ENCODE measurements at regions not wholly inside any gene's neighbourhood (a gene's known extent, or its start where the extent isn't known, plus 50 kb on each side); places are given as distances from the start of the nearest gene placed in this dataset.

DNA sequence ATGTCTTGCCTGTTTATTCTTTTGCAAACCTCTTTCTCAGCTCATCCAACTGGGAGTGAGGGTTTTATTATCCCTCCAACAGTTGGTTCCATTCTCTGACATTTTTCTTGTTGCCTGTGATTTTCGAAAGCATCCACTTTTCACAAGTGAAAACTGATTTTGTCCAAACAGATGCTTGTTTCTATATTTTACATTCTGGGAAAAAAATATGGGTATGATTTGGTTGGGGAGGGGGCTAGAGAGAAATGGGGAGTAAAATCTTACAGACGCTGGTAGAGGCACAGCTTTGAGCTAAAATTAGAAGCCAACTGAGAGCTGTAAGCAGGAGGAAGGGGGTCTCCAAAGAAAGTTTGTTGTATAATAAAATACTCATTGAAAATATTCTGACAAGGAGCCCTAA, 745.3 kb upstream of the CELF4 start (continued):
- TF ChIP-seq, protein P1, sequence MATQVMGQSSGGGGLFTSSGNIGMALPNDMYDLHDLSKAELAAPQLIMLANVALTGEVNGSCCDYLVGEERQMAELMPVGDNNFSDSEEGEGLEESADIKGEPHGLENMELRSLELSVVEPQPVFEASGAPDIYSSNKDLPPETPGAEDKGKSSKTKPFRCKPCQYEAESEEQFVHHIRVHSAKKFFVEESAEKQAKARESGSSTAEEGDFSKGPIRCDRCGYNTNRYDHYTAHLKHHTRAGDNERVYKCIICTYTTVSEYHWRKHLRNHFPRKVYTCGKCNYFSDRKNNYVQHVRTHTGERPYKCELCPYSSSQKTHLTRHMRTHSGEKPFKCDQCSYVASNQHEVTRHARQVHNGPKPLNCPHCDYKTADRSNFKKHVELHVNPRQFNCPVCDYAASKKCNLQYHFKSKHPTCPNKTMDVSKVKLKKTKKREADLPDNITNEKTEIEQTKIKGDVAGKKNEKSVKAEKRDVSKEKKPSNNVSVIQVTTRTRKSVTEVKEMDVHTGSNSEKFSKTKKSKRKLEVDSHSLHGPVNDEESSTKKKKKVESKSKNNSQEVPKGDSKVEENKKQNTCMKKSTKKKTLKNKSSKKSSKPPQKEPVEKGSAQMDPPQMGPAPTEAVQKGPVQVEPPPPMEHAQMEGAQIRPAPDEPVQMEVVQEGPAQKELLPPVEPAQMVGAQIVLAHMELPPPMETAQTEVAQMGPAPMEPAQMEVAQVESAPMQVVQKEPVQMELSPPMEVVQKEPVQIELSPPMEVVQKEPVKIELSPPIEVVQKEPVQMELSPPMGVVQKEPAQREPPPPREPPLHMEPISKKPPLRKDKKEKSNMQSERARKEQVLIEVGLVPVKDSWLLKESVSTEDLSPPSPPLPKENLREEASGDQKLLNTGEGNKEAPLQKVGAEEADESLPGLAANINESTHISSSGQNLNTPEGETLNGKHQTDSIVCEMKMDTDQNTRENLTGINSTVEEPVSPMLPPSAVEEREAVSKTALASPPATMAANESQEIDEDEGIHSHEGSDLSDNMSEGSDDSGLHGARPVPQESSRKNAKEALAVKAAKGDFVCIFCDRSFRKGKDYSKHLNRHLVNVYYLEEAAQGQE (IDR thresholded peaks at IDR 0.05; ENCODE audit: unreplicated experiment), result no peak
- TF ChIP-seq, protein P2, sequence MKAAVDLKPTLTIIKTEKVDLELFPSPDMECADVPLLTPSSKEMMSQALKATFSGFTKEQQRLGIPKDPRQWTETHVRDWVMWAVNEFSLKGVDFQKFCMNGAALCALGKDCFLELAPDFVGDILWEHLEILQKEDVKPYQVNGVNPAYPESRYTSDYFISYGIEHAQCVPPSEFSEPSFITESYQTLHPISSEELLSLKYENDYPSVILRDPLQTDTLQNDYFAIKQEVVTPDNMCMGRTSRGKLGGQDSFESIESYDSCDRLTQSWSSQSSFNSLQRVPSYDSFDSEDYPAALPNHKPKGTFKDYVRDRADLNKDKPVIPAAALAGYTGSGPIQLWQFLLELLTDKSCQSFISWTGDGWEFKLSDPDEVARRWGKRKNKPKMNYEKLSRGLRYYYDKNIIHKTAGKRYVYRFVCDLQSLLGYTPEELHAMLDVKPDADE (IDR thresholded peaks at IDR 0.05), result no peak

DNA sequence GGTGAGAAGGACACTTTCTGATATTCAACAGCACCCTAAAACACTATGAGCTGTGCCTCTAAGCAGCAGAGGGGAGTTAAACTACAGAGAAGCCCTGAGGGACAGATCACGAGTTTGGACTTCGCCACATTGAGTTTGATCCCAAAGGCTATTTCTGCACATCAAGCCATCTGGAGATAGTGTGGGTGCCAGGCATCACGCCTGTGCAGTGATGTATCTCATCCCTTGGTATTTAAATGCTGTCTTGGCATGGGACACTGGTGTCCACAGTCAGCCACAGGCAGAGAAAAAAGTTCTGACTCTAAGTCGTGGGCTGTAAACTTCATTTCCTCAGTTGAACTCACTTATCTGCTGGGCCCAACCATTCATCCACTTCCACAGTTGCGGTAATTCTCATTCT, 742.3 kb upstream of the CELF4 start:
- ATAC-seq, result no peak
- Mint-ChIP-seq H3K4me3 (no peak overlapping the region), H3K27ac (no peak overlapping the region), H3K9me3 (peaks cover 1% of the 10 kb centered on the region; the same call in 1 of the 3 replicates), H3K36me3 (ENCODE audit: low read depth) (no peaks in the 10 kb centered on the region), H3K4me1 (peaks cover 4% of the 10 kb centered on the region; the same call in 2 of the 3 replicates), H3K27me3 (ENCODE audit: insufficient read depth, low read depth, poor library complexity) (peaks cover 3% of the 10 kb centered on the region)
- Histone ChIP-seq H3F3A (replicated peaks; ENCODE audit: low read depth) (no peaks in the 10 kb centered on the region), H3K4me3 (no peak overlapping the region), H3K27me3 (ENCODE audit: insufficient read depth) (no peaks in the 10 kb centered on the region), H3K9me2 (ENCODE audit: insufficient read depth) (0 out of 2 replicates have a peak, but pooled peaks cover 5% of the 10 kb centered on the region), H3K79me2 (replicated peaks; ENCODE audit: insufficient read depth) (no peaks in the 10 kb centered on the region), H3K4me1 (ENCODE audit: insufficient read depth) (no peaks in the 10 kb centered on the region), H2AFZ (no peak overlapping the region), H3K36me3 (ENCODE audit: insufficient read depth) (no peaks in the 10 kb centered on the region), H3K27ac (ENCODE audit: low read depth) (no peak overlapping the region), H3K4me2 (no peak overlapping the region), H4K20me1 (replicated peaks; ENCODE audit: insufficient read depth) (no peaks in the 10 kb centered on the region)
- DNase-seq (ENCODE audit: low spot score), result no peak
- TF ChIP-seq CREB1 (CRISPR knock-in tag; IDR thresholded peaks at IDR 0.05; ENCODE audit: low read depth), result no peak
- no peak for TF ChIP-seq JUNB (IDR thresholded peaks at IDR 0.05; ENCODE audit: unreplicated experiment)
- TF ChIP-seq, protein P3, sequence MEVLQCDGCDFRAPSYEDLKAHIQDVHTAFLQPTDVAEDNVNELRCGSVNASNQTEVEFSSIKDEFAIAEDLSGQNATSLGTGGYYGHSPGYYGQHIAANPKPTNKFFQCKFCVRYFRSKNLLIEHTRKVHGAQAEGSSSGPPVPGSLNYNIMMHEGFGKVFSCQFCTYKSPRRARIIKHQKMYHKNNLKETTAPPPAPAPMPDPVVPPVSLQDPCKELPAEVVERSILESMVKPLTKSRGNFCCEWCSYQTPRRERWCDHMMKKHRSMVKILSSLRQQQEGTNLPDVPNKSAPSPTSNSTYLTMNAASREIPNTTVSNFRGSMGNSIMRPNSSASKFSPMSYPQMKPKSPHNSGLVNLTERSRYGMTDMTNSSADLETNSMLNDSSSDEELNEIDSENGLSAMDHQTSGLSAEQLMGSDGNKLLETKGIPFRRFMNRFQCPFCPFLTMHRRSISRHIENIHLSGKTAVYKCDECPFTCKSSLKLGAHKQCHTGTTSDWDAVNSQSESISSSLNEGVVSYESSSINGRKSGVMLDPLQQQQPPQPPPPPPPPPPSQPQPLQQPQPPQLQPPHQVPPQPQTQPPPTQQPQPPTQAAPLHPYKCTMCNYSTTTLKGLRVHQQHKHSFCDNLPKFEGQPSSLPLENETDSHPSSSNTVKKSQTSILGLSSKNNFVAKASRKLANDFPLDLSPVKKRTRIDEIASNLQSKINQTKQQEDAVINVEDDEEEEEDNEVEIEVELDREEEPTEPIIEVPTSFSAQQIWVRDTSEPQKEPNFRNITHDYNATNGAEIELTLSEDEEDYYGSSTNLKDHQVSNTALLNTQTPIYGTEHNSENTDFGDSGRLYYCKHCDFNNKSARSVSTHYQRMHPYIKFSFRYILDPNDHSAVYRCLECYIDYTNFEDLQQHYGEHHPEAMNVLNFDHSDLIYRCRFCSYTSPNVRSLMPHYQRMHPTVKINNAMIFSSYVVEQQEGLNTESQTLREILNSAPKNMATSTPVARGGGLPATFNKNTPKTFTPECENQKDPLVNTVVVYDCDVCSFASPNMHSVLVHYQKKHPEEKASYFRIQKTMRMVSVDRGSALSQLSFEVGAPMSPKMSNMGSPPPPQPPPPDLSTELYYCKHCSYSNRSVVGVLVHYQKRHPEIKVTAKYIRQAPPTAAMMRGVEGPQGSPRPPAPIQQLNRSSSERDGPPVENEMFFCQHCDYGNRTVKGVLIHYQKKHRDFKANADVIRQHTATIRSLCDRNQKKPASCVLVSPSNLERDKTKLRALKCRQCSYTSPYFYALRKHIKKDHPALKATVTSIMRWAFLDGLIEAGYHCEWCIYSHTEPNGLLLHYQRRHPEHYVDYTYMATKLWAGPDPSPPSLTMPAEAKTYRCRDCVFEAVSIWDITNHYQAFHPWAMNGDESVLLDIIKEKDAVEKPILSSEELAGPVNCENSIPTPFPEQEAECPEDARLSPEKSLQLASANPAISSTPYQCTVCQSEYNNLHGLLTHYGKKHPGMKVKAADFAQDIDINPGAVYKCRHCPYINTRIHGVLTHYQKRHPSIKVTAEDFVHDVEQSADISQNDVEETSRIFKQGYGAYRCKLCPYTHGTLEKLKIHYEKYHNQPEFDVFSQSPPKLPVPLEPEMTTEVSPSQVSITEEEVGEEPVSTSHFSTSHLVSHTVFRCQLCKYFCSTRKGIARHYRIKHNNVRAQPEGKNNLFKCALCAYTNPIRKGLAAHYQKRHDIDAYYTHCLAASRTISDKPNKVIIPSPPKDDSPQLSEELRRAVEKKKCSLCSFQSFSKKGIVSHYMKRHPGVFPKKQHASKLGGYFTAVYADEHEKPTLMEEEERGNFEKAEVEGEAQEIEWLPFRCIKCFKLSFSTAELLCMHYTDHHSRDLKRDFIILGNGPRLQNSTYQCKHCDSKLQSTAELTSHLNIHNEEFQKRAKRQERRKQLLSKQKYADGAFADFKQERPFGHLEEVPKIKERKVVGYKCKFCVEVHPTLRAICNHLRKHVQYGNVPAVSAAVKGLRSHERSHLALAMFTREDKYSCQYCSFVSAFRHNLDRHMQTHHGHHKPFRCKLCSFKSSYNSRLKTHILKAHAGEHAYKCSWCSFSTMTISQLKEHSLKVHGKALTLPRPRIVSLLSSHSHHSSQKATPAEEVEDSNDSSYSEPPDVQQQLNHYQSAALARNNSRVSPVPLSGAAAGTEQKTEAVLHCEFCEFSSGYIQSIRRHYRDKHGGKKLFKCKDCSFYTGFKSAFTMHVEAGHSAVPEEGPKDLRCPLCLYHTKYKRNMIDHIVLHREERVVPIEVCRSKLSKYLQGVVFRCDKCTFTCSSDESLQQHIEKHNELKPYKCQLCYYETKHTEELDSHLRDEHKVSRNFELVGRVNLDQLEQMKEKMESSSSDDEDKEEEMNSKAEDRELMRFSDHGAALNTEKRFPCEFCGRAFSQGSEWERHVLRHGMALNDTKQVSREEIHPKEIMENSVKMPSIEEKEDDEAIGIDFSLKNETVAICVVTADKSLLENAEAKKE (CRISPR knock-in tag; IDR thresholded peaks at IDR 0.05), result no peak
- TF ChIP-seq EZH2phosphoT487 (IDR thresholded peaks at IDR 0.05; ENCODE audit: unreplicated experiment), result no peak
- TF ChIP-seq ZNF331 (CRISPR knock-in tag; IDR thresholded peaks at IDR 0.05; ENCODE audit: low read depth), result no peak

Measured in GM23338 (cell line).